ENCODE measurements at regions not wholly inside any gene's neighbourhood (a gene's known extent, or its start where the extent isn't known, plus 50 kb on each side); places are given as distances from the start of the nearest gene placed in this dataset.

GRCh38 chr10:123259791-123260190 is 105.6 kb downstream of the BUB3 start:
- no TSS peak for BruUV-seq (replicated peaks)
- no peaks in the 10 kb centered on the region for H3K4me1 ChIP-seq (replicated peaks in 1 of 2; ENCODE audit: control insufficient read depth in 2 of 2, insufficient read depth in 2 of 2, low read length in 2 of 2)
- H2AFZ ChIP-seq (ENCODE audit: low read depth, low read length), result no peak overlapping the region
- FAIRE-seq (no peak), ATAC-seq (no peak), DNase-seq (ENCODE audit: extremely low read depth in 1 of 4, low spot score in 3 of 4) (no peak)
- H3K36me3 ChIP-seq (ENCODE audit: control insufficient read depth, insufficient read depth, low read length), result no peaks in the 10 kb centered on the region
- ChIA-PET POLR2A (no interaction called here), CTCF (ENCODE audit: low intra/inter-chr PET ratio) (no interaction called here)
- H3K27ac ChIP-seq (ENCODE audit: extremely low read depth, low read depth, low read length), result no peak overlapping the region
- H3K4me2 ChIP-seq (ENCODE audit: insufficient read depth, low read length), result no peak overlapping the region
- in situ Hi-C loops (cut with MboI) (no loop called here), intact Hi-C loops (cut with micrococcal nuclease) (no loop called here)
- H3K27me3 ChIP-seq (ENCODE audit: control insufficient read depth in 2 of 2, insufficient read depth in 2 of 2, low read length in 2 of 2), result peaks cover 6 to 14% of the 10 kb centered on the region in 2 experiments; a peak in 4 of 5 replicates
- H3K9ac ChIP-seq (ENCODE audit: insufficient read depth in 1 of 2, low read depth in 2 of 2, low read length in 2 of 2), result no peak overlapping the region
- H3K9me1 ChIP-seq (ENCODE audit: control insufficient read depth, insufficient read depth, low read length), result no peaks in the 10 kb centered on the region
- no peaks in the 10 kb centered on the region for H3K79me2 ChIP-seq (ENCODE audit: control insufficient read depth, insufficient read depth, low read length)
- TF ChIP-seq ZNF354B (CRISPR knock-in tag; IDR thresholded peaks at IDR 0.05), result no peak
- no peak for TF ChIP-seq ATF4 (CRISPR knock-in tag; IDR thresholded peaks at IDR 0.05)
- no peak for TF ChIP-seq HDAC1 (IDR thresholded peaks at IDR 0.05)
- no peak for TF ChIP-seq CHD4 (IDR thresholded peaks at IDR 0.05; ENCODE audit: insufficient read depth, insufficient replicate concordance, low read depth, low read length, poor library complexity, severe bottlenecking)
- TF ChIP-seq ZFX (CRISPR knock-in tag; IDR thresholded peaks at IDR 0.05), result no peak
- under 1% methylated on average over 9 of the region's 11 CpGs for WGBS (ENCODE audit: insufficient coverage, low coverage, missing lambda C conversion rate)
- peaks cover 4% of the 10 kb centered on the region for H3K9me3 ChIP-seq (replicated peaks; ENCODE audit: control insufficient read depth, insufficient read depth, low read depth, low read length)
- H4K20me1 ChIP-seq (replicated peaks; ENCODE audit: control insufficient read depth, insufficient read depth, low read length), result no peaks in the 10 kb centered on the region
- no peak overlapping the region for H3K4me3 ChIP-seq

GRCh38 chr10:123262456-123262855 is 108.3 kb downstream of the BUB3 start:
- Histone ChIP-seq H3K36me3 (ENCODE audit: control insufficient read depth, insufficient read depth, low read length) (no peaks in the 10 kb centered on the region), H3K9me3 (replicated peaks; ENCODE audit: control insufficient read depth, insufficient read depth, low read depth, low read length) (no peaks in the 10 kb centered on the region), H3K27ac (ENCODE audit: extremely low read depth, low read depth, low read length) (no peak overlapping the region), H4K20me1 (replicated peaks; ENCODE audit: control insufficient read depth, insufficient read depth, low read length) (no peaks in the 10 kb centered on the region), H3K4me2 (ENCODE audit: insufficient read depth, low read length) (no peak overlapping the region), H3K79me2 (ENCODE audit: control insufficient read depth, insufficient read depth, low read length) (no peaks in the 10 kb centered on the region), H3K9me1 (ENCODE audit: control insufficient read depth, insufficient read depth, low read length) (no peaks in the 10 kb centered on the region), H3K9ac (ENCODE audit: insufficient read depth in 1 of 2, low read depth in 2 of 2, low read length in 2 of 2) (no peak overlapping the region), H3K4me1 (replicated peaks in 1 of 2; ENCODE audit: control insufficient read depth in 2 of 2, insufficient read depth in 2 of 2, low read length in 2 of 2) (no peaks in the 10 kb centered on the region), H3K4me3 (no peak overlapping the region), H3K27me3 (ENCODE audit: control insufficient read depth in 2 of 2, insufficient read depth in 2 of 2, low read length in 2 of 2) (peaks cover 6 to 14% of the 10 kb centered on the region in 2 experiments), H2AFZ (ENCODE audit: low read depth, low read length) (no peak overlapping the region)
- no peak for ATAC-seq
- FAIRE-seq, result no peak
- WGBS (ENCODE audit: insufficient coverage, low coverage, missing lambda C conversion rate), result 3% methylated on average over 9 of the region's 9 CpGs
- ChIA-PET CTCF (ENCODE audit: low intra/inter-chr PET ratio) (no interaction called here), POLR2A (interaction anchor here (1.2 kb wide), 1 partner anchor 12 kb away, joined by 3 read pairs; no protein-coding TSS in a partner anchor)
- intact Hi-C loops (cut with micrococcal nuclease) (no loop called here), in situ Hi-C loops (cut with MboI) (no loop called here)
- BruUV-seq (replicated peaks), result no TSS peak
- no peak for DNase-seq (ENCODE audit: extremely low read depth in 1 of 4, low spot score in 3 of 4)
- TF ChIP-seq KLF1 (tag; IDR thresholded peaks at IDR 0.05) (no peak), RNF2 (IDR thresholded peaks at IDR 0.05) (no peak), ZNF311 (CRISPR knock-in tag; IDR thresholded peaks at IDR 0.05) (no peak), POLR2B (IDR thresholded peaks at IDR 0.05; ENCODE audit: low read depth, partially characterized antibody) (no peak), TSHZ1 (CRISPR knock-in tag; IDR thresholded peaks at IDR 0.05) (no peak), POLR2AphosphoS2 (IDR thresholded peaks at IDR 0.05; ENCODE audit: low read length) (no peak), FOXK2 (conservative IDR thresholded peaks at IDR 0.05 in 1 of 2, IDR thresholded peaks at IDR 0.05 in 1 of 2; ENCODE audit: low read depth in 2 of 2) (no peak), FOXM1 (IDR thresholded peaks at IDR 0.05; ENCODE audit: low read depth) (no peak), FOXM1 (CRISPR knock-in tag; IDR thresholded peaks at IDR 0.05; ENCODE audit: low read depth) (no peak), GTF2E2 (tag; IDR thresholded peaks at IDR 0.05) (no peak)
